Sigmoid colon (tissue), 6 donors: ENCODE measurements at regions not wholly inside any gene's neighbourhood (a gene's known extent, or its start where the extent isn't known, plus 50 kb on each side); places are given as distances from the start of the nearest gene placed in this dataset.

Experiments
- DNase-seq: peaks from one replicate; pipeline ENCODE4 v3.0.0-alpha.2; 2019
- H3K27ac ChIP-seq, 4 donors: fragments of 200-600 bp; sonication (generic); one replicate each; pipeline ENCODE4 v1.5.1; 2016 to 2019; ENCODE audit warnings: mild to moderate bottlenecking in 1 of 4
- H3K27me3 ChIP-seq, 3 donors: fragments of 200-600 bp; sonication (generic); one replicate each; pipeline ENCODE4 v1.5.1; 2019; ENCODE audit warnings: mild to moderate bottlenecking in 1 of 3
- H3K36me3 ChIP-seq, 4 donors: fragments of 200-600 bp; sonication (generic); one replicate each; pipeline ENCODE4 v1.5.1; 2016 to 2019
- H3K4me1 ChIP-seq, 4 donors: fragments of 200-600 bp; sonication (generic); one replicate each; pipeline ENCODE4 v1.5.1; 2017 to 2019
- H3K4me3 ChIP-seq, 4 donors: fragments of 200-600 bp; sonication (generic); one replicate each; pipeline ENCODE4 v1.5.1; 2017 to 2019; ENCODE audit warnings: mild to moderate bottlenecking in 2 of 4, moderate library complexity in 1 of 4
- H3K9me3 ChIP-seq, 4 donors: fragments of 200-600 bp in 3 of 4; sonication (generic) in 3 of 4; one replicate each; pipeline versions ENCODE4 v1.5.1 to v1.6.1; 2013 to 2019
- EP300 ChIP-seq, 4 donors: sonication (generic); formaldehyde crosslinking; IDR thresholded peaks; one replicate each; pipeline ENCODE4 v1.6.1; 2017; ENCODE audit warnings: antibody characterized with exemption in 4 of 4
- POLR2A ChIP-seq, 2 donors: fragments of 450-650 bp; IDR thresholded peaks; one replicate each; pipeline ENCODE4 v1.6.1; 2016; ENCODE audit warnings: antibody characterized with exemption in 2 of 2, mild to moderate bottlenecking in 2 of 2, moderate library complexity in 2 of 2
- POLR2AphosphoS5 ChIP-seq, 4 donors: sonication (generic); formaldehyde crosslinking; IDR thresholded peaks; one replicate each; pipeline ENCODE4 v1.6.1; 2017; ENCODE audit warnings: antibody characterized with exemption in 4 of 4
- WGBS, 2 donors: extraction: QIAGEN DNeasy Blood & Tissue Kit; methylation state at CpG; one replicate each; pipeline ENCODE4 v1.1.7; 2013; 5-methylcytosine and 5-hydroxymethylcytosine counted together
- intact Hi-C: fragments of 100-400 bp; cut with DNase I; formaldehyde crosslinking; loops from one replicate; pipeline ENCODE4 v1.15.1; 2023
- TF ChIP-seq, protein P1 (sequence below), 4 experiments: fragments of 450-650 bp in 3 of 4; fragments of 200-600 bp in 1 of 4; IDR thresholded peaks; one replicate each; pipeline ENCODE4 v1.5.1; 2016 to 2019; ENCODE audit warnings: antibody characterized with exemption in 4 of 4, mild to moderate bottlenecking in 3 of 4, moderate library complexity in 2 of 4
- donor health status: healthy with polysubstance abuse.
- donor health status: healthy.

DNA sequence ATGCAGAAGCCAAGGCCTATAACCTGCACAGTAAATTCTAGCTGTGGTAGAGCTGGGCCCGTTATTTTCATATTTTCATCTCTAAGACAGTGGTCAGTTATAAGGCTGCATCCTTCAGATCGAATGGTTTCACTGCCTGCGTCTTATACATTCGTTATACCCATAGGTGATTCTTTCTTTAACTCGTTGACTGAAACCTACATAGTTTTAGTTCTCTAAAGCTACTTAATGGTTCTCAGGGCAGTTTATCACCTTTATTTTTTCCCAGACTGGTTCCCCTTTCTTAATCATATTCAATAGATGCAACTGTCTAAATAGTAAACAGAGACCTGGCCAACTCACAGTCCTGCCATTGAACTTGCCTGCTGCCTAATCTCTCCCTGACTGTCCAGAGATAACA is 615.3 kb upstream of the SLITRK1 start:
- H3K4me3 ChIP-seq, result no peak overlapping the region
- no peaks in the 10 kb centered on the region for H3K27me3 ChIP-seq
- H3K27ac ChIP-seq, result no peak overlapping the region
- H3K9me3 ChIP-seq, result no peaks in the 10 kb centered on the region
- no peaks in the 10 kb centered on the region for H3K4me1 ChIP-seq
- no peaks in the 10 kb centered on the region for H3K36me3 ChIP-seq
- 82 to 88% methylated on average over 5 of the region's 5 CpGs for WGBS, 2 donors
- intact Hi-C loops, result no loop called here
- no peak for DNase-seq
- TF ChIP-seq POLR2A (IDR thresholded peaks at IDR 0.05), result no peak
- TF ChIP-seq, protein P1, sequence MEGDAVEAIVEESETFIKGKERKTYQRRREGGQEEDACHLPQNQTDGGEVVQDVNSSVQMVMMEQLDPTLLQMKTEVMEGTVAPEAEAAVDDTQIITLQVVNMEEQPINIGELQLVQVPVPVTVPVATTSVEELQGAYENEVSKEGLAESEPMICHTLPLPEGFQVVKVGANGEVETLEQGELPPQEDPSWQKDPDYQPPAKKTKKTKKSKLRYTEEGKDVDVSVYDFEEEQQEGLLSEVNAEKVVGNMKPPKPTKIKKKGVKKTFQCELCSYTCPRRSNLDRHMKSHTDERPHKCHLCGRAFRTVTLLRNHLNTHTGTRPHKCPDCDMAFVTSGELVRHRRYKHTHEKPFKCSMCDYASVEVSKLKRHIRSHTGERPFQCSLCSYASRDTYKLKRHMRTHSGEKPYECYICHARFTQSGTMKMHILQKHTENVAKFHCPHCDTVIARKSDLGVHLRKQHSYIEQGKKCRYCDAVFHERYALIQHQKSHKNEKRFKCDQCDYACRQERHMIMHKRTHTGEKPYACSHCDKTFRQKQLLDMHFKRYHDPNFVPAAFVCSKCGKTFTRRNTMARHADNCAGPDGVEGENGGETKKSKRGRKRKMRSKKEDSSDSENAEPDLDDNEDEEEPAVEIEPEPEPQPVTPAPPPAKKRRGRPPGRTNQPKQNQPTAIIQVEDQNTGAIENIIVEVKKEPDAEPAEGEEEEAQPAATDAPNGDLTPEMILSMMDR (IDR thresholded peaks at IDR 0.05), result no peak
- TF ChIP-seq POLR2AphosphoS5 (IDR thresholded peaks at IDR 0.05), result no peak
- TF ChIP-seq EP300 (IDR thresholded peaks at IDR 0.05), result no peak

DNA sequence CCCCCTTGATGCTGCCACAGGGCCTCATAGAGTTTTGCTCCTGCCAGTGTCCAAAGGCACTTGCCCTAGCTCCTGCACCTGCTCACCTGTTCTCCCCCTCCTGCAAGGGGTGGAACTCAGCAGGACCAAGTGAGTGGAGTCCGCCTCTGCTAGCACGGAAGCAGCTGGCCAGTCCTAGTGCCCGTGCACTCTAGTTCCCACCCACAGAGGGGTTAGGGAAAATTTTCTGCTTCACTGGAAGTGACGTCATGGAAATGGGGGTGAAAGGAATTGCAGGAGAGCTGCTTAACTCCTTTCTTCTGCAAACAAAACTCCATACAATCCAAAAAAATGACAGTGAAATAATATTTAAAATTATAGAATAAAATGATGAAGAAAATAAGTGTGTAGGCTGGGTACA is 609.7 kb upstream of the SLITRK1 start:
- H3K36me3 ChIP-seq, result no peaks in the 10 kb centered on the region
- 84 to 94% methylated on average over 4 of the region's 4 CpGs for WGBS, 2 donors
- intact Hi-C loops, result no loop called here
- no peaks in the 10 kb centered on the region for H3K27me3 ChIP-seq
- no peak overlapping the region for H3K27ac ChIP-seq
- H3K4me3 ChIP-seq, result no peak overlapping the region
- no peaks in the 10 kb centered on the region for H3K9me3 ChIP-seq
- TF ChIP-seq POLR2A (IDR thresholded peaks at IDR 0.05), result no peak
- TF ChIP-seq, protein P1 (IDR thresholded peaks at IDR 0.05), result no peak
- no peak for TF ChIP-seq EP300 (IDR thresholded peaks at IDR 0.05)
- H3K4me1 ChIP-seq, result no peaks in the 10 kb centered on the region
- DNase-seq, result no peak

DNA sequence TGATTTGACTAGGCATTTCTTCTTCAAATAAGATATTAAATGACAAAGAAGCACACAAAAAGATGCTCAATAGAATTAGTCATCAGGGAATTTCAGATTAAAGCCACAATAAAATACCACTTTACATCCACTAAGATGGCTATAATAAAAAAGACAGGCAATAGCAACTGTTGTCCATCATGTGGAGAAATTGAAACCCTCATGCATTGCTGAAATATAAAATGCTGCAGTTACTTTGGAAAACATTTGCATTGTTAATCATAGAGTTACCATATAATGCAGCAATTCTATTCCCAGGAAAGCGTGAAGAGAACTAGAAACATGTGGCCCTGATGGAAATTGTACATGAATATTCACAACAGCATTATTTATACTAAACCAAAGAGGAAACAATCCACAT is 605.5 kb upstream of the SLITRK1 start:
- H3K27me3 ChIP-seq, result no peaks in the 10 kb centered on the region
- H3K9me3 ChIP-seq, result no peaks in the 10 kb centered on the region
- H3K36me3 ChIP-seq, result no peaks in the 10 kb centered on the region
- TF ChIP-seq EP300 (IDR thresholded peaks at IDR 0.05), result no peak
- TF ChIP-seq, protein P1 (IDR thresholded peaks at IDR 0.05), result no peak
- no peak for TF ChIP-seq POLR2AphosphoS5 (IDR thresholded peaks at IDR 0.05)
- TF ChIP-seq POLR2A (IDR thresholded peaks at IDR 0.05), result no peak
- intact Hi-C loops, result no loop called here
- DNase-seq, result no peak
- no peaks in the 10 kb centered on the region for H3K4me1 ChIP-seq
- H3K27ac ChIP-seq, result no peak overlapping the region
- H3K4me3 ChIP-seq, result no peak overlapping the region
- 70 to 83% methylated on average over 1 of the region's 1 CpG for WGBS, 2 donors

DNA sequence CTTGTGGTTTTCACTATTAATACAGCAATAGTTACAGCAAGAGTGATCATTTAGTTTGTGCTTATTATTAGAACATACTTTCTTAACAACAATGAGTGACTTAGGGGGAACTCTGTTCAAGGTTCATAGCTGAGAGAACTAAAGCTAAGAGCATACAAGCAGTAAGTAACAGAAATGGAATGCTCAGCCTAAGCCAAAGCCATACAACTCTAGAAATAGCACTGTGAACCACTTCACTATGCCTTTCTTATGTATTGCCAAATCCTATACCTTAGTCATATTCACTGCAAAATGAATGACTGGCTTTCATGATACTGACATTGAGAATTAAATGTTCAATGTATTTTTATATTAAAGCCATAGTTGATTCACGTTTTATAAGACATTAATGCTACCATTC is 599.7 kb upstream of the SLITRK1 start:
- no peak overlapping the region for H3K27ac ChIP-seq
- H3K4me1 ChIP-seq, result no peaks in the 10 kb centered on the region
- no peaks in the 10 kb centered on the region for H3K27me3 ChIP-seq
- WGBS, 2 donors, result 61 to 87% methylated on average over 1 of the region's 1 CpG
- no peak for DNase-seq
- TF ChIP-seq EP300 (IDR thresholded peaks at IDR 0.05), result no peak
- TF ChIP-seq POLR2AphosphoS5 (IDR thresholded peaks at IDR 0.05), result no peak
- TF ChIP-seq, protein P1 (IDR thresholded peaks at IDR 0.05), result no peak
- no peak for TF ChIP-seq POLR2A (IDR thresholded peaks at IDR 0.05)
- H3K9me3 ChIP-seq, result no peaks in the 10 kb centered on the region
- H3K36me3 ChIP-seq, result no peaks in the 10 kb centered on the region
- intact Hi-C loops, result no loop called here
- no peak overlapping the region for H3K4me3 ChIP-seq

DNA sequence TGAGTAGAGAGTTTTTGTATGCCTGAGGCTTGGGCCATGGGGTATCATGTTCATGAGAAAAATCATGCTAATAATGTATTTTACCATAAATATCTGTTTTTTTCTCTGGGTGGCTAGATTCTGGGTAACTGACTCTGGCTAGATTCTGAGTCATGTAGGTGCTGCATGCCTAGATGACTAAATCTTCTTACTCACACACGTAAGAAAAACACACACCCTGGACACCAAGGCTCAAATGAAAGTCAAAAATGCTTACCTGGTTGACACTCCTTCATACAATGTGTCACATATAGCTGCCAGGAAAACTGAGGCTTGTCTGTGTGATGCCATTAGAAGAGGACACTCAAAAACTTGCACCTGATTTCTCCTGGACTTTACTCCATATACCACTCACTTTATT is 597.4 kb upstream of the SLITRK1 start:
- WGBS, 2 donors, result 81 to 87% methylated on average over 1 of the region's 1 CpG
- no peak overlapping the region for H3K27ac ChIP-seq
- TF ChIP-seq POLR2A (IDR thresholded peaks at IDR 0.05), result no peak
- no peak for TF ChIP-seq POLR2AphosphoS5 (IDR thresholded peaks at IDR 0.05)
- no peak for TF ChIP-seq EP300 (IDR thresholded peaks at IDR 0.05)
- TF ChIP-seq, protein P1 (IDR thresholded peaks at IDR 0.05), result no peak

More for the DNA sequence above, 597.4 kb upstream of the SLITRK1 start:
- Histone ChIP-seq H3K4me1 (no peaks in the 10 kb centered on the region), H3K4me3 (no peak overlapping the region), H3K36me3 (no peaks in the 10 kb centered on the region), H3K27me3 (no peaks in the 10 kb centered on the region), H3K9me3 (no peaks in the 10 kb centered on the region)
- no peak for DNase-seq
- intact Hi-C loops, result no loop called here
